GM12878 (cell line): ENCODE measurements at regions not wholly inside any gene's neighbourhood (a gene's known extent, or its start where the extent isn't known, plus 50 kb on each side); places are given as distances from the start of the nearest gene placed in this dataset.

Experiments
- ATAC-seq: fragments of 200-7000 bp; cut with Tn5 transposase; 3 replicates; pipeline ENCODE4 v1.9.1; 2020; ENCODE audit warnings: mild to moderate bottlenecking, moderate library complexity
- BruUV-seq: library from RNA; stranded (reverse); fragments of 400-500 nt; replicated peaks from 2 replicates; lab custom pipeline; 2021; lab: Mats Ljungman, UMichigan
- CTCF ChIA-PET: fragments of 300-600 bp; sonication (Branson Sonifier 250); formaldehyde crosslinking; extraction: SDS; loops from one replicate; lab custom pipeline; 2021; ENCODE audit warnings: inconsistent platforms; lab: Yijun Ruan, JAX
- POLR2A ChIA-PET: fragments of 350-600 bp; formaldehyde crosslinking; extraction: SDS; loops from one replicate; lab custom pipeline; 2021; ENCODE audit warnings: inconsistent platforms; lab: Charles Lee
- RAD21 ChIA-PET: fragments of 300-600 bp; sonication (Branson Sonifier 250); formaldehyde crosslinking; loops from one replicate; lab custom pipeline; 2023; ENCODE audit warnings: antibody characterized with exemption; ENCODE audit not compliant: unreplicated experiment; lab: Charles Lee
- SMC1A ChIA-PET: fragments of 300-600 bp; sonication (Branson Sonifier 250); formaldehyde crosslinking; loops from one replicate; lab custom pipeline; 2023; ENCODE audit not compliant: unreplicated experiment, uncharacterized antibody; lab: Charles Lee
- DNase-seq: peaks from one replicate; pipeline ENCODE4 v3.0.0-alpha.2; 2011; ENCODE audit warnings: low read depth, low spot score
- FAIRE-seq: peaks from 3 replicates; lab custom pipeline; 2011; peaks lifted over from hg19 to GRCh38; lab: Jason Lieb, UNC
- H2AFZ ChIP-seq: 2 replicates; pipeline ENCODE4 v1.6.0; 2011; ENCODE audit warnings: low read depth, low read length, control low read depth; ENCODE audit not compliant: control insufficient read depth
- H3K27ac ChIP-seq: 2 replicates; pipeline ENCODE4 v1.5.1; 2011; ENCODE audit warnings: control low read depth; ENCODE audit not compliant: control insufficient read depth, insufficient read depth
- H3K27me3 ChIP-seq, 2 experiments: replicated peaks in 1 of 2; 2 replicates each; pipeline versions ENCODE4 v1.6.0 to v1.6.1; 2011; ENCODE audit warnings: low read length in 1 of 2; ENCODE audit not compliant: control insufficient read depth in 2 of 2, insufficient read depth in 2 of 2
- H3K36me3 ChIP-seq, 2 experiments: 2 replicates each; pipeline ENCODE4 v1.5.1; 2011; ENCODE audit warnings: low read length in 1 of 2; ENCODE audit not compliant: control insufficient read depth in 2 of 2, insufficient read depth in 2 of 2
- H3K4me1 ChIP-seq: 2 replicates; pipeline ENCODE4 v1.6.1; 2011; ENCODE audit warnings: mild to moderate bottlenecking, low read length, moderate library complexity, mixed read lengths; ENCODE audit not compliant: control insufficient read depth, insufficient read depth
- H3K4me2 ChIP-seq: 2 replicates; pipeline ENCODE4 v1.6.0; 2011; ENCODE audit warnings: control low read depth; ENCODE audit not compliant: control insufficient read depth, insufficient read depth
- H3K4me3 ChIP-seq: fragments of 200-600 bp; sonication (generic); 2 replicates; pipeline ENCODE4 v1.5.1; 2016
- H3K79me2 ChIP-seq: 2 replicates; pipeline ENCODE4 v1.6.0; 2011; ENCODE audit warnings: low read length; ENCODE audit not compliant: control insufficient read depth, insufficient read depth
- H3K9ac ChIP-seq: 2 replicates; pipeline ENCODE4 v1.8.0; 2011; ENCODE audit warnings: low read length, control low read depth, mixed read lengths; ENCODE audit not compliant: control insufficient read depth, insufficient read depth
- H3K9me3 ChIP-seq: replicated peaks from 3 replicates; pipeline ENCODE4 v1.5.1; 2011; ENCODE audit warnings: mild to moderate bottlenecking, low read length; ENCODE audit not compliant: control insufficient read depth, insufficient read depth
- H4K20me1 ChIP-seq: 2 replicates; pipeline ENCODE4 v1.6.0; 2011; ENCODE audit not compliant: control insufficient read depth, insufficient read depth
- ASH2L ChIP-seq: fragments of 300-600, 200-600 bp; sonication (generic); IDR thresholded peaks from 2 replicates; pipeline ENCODE4 v1.6.1; 2017; ENCODE audit warnings: low read depth, mild to moderate bottlenecking, borderline replicate concordance
- BMI1 ChIP-seq: fragments of 450-650 bp; IDR thresholded peaks from 2 replicates; pipeline ENCODE4 v1.6.1; 2016; ENCODE audit warnings: mild to moderate bottlenecking, moderate library complexity, borderline replicate concordance
- CTCF ChIP-seq, 3 experiments: IDR thresholded peaks in 2 of 3; conservative IDR thresholded peaks in 1 of 3; 2 replicates each; pipeline ENCODE4 v1.5.1; 2011; ENCODE audit warnings: low read depth in 3 of 3, low read length in 3 of 3, mild to moderate bottlenecking in 3 of 3, control low read depth in 2 of 3, moderate library complexity in 2 of 3, inconsistent platforms in 1 of 3, mixed read lengths in 1 of 3; ENCODE audit not compliant: control insufficient read depth in 2 of 3, insufficient read depth in 1 of 3; ENCODE audit errors: extremely low read depth in 1 of 3
- CUX1 ChIP-seq: IDR thresholded peaks from 2 replicates; pipeline ENCODE4 v1.6.1; 2012; ENCODE audit warnings: improper control_type of control experiment, low read depth, low read length; ENCODE audit not compliant: insufficient replicate concordance
- DPF2 ChIP-seq: fragments of 450-650 bp; IDR thresholded peaks from 2 replicates; pipeline ENCODE4 v1.6.1; 2017; ENCODE audit warnings: mild to moderate bottlenecking
- GATAD2B ChIP-seq: fragments of 450-650 bp; conservative IDR thresholded peaks from 2 replicates; pipeline ENCODE4 v1.6.1; 2017; ENCODE audit warnings: low read depth, mild to moderate bottlenecking, moderate library complexity
- RELB ChIP-seq: fragments of 450-650 bp; IDR thresholded peaks from 2 replicates; pipeline ENCODE4 v1.6.1; 2017; ENCODE audit warnings: low read depth, mild to moderate bottlenecking, moderate library complexity
- RUNX3 ChIP-seq: IDR thresholded peaks from 2 replicates; pipeline ENCODE4 v1.6.1; 2012; ENCODE audit warnings: low read length, inconsistent platforms
- SKIL ChIP-seq: fragments of 450-650 bp; IDR thresholded peaks from 2 replicates; pipeline ENCODE4 v1.6.1; 2017; ENCODE audit warnings: mild to moderate bottlenecking, low read depth, inconsistent platforms; ENCODE audit not compliant: poor library complexity, severe bottlenecking
- SMAD5 ChIP-seq: IDR thresholded peaks from 2 replicates; pipeline ENCODE4 v1.6.1; 2016; ENCODE audit warnings: antibody characterized with exemption, low read depth
- SREBF1 ChIP-seq: IDR thresholded peaks from 2 replicates; pipeline ENCODE4 v1.6.1; 2012; ENCODE audit warnings: mild to moderate bottlenecking, low read length
- STAT1 ChIP-seq: fragments of 450-650 bp; conservative IDR thresholded peaks from 2 replicates; pipeline ENCODE4 v1.6.1; 2014; ENCODE audit warnings: antibody characterized with exemption, mild to moderate bottlenecking
- ZBED1 ChIP-seq: IDR thresholded peaks from 2 replicates; pipeline ENCODE4 v1.6.1; 2016; ENCODE audit warnings: borderline replicate concordance
- WGBS: methylation state at CpG from one replicate; pipeline ENCODE4 v1.1.6; 2016; ENCODE audit warnings: low lambda C conversion rate; ENCODE audit not compliant: insufficient replicate concordance, insufficient coverage; ENCODE audit errors: missing lambda C conversion rate; 5-methylcytosine and 5-hydroxymethylcytosine counted together
- in situ Hi-C: fragments of 300-500 bp; cut with MboI; formaldehyde crosslinking; loops from 9 replicates; pipeline ENCODE4 v1.14.3; 2018; ENCODE audit warnings: mixed read lengths
- intact Hi-C: fragments of 100-400 bp; cut with micrococcal nuclease; formaldehyde crosslinking; loops from one replicate; pipeline ENCODE4 v1.14.2; 2022; ENCODE audit not compliant: unreplicated experiment

- ChIA-PET SMC1A (interaction anchor here (1.2 kb wide), 1 partner anchor 16 kb away, joined by 3 read pairs; no protein-coding TSS in a partner anchor), CTCF (no interaction called here), POLR2A (no interaction called here), RAD21 (no interaction called here)
- Histone ChIP-seq H3K79me2 (no peaks in the 10 kb centered on the region), H3K4me1 (peaks cover 15% of the 10 kb centered on the region), H3K27ac (no peak overlapping the region), H3K4me3 (no peak overlapping the region), H3K4me2 (no peak overlapping the region), H3K27me3 (no peaks in the 10 kb centered on the region; a peak in 1 of 4 replicates), H3K9ac (no peak overlapping the region), H4K20me1 (no peaks in the 10 kb centered on the region), H3K9me3 (no peaks in the 10 kb centered on the region; the same call in 1 of the 3 replicates), H2AFZ (no peak overlapping the region), H3K36me3 (no peaks in the 10 kb centered on the region)
- no peak for DNase-seq
- intact Hi-C loops (no loop called here), in situ Hi-C loops (loop anchor here (25.0 kb wide), 1 partner anchor 422 kb away; the partner anchor contains the start of genes BRIX1 and RAD1)
- BruUV-seq = no TSS peak
- no peak for ATAC-seq
- FAIRE-seq = no peak
- WGBS = 77% methylated on average over 3 of the region's 14 CpGs
- no peak for TF ChIP-seq ASH2L
- no peak for TF ChIP-seq BMI1
- TF ChIP-seq ZBED1 = no peak
- TF ChIP-seq DPF2 = no peak
- TF ChIP-seq CTCF (IDR thresholded peaks at IDR 0.05 in 2 of 3, conservative IDR thresholded peaks at IDR 0.05 in 1 of 3; ENCODE audit: control insufficient read depth in 2 of 3, extremely low read depth in 1 of 3, insufficient read depth in 1 of 3, low read depth in 3 of 3, low read length in 3 of 3) = no peak
- no peak for TF ChIP-seq STAT1
- TF ChIP-seq CUX1 = no peak
- no peak for TF ChIP-seq RELB
- no peak for TF ChIP-seq RUNX3
- no peak for TF ChIP-seq SMAD5
- no peak for TF ChIP-seq GATAD2B
- no peak for TF ChIP-seq SKIL
- TF ChIP-seq SREBF1 = no peak
Observed at GRCh38 chr5:34490506-34491250, 165.4 kb upstream of the RAI14 start.
